NCI-H1092 treated with DMSO at 0.1 percent for 48 hours (cell line): ENCODE measurements at regions not wholly inside any gene's neighbourhood (a gene's known extent, or its start where the extent isn't known, plus 50 kb on each side); places are given as distances from the start of the nearest gene placed in this dataset.
"Not testable (repeated sequence)": the region's sequence is repeated elsewhere in the genome, so short reads cannot be mapped to it uniquely, and the experiment has no call there.

ENCODE experiments used
- DNase-seq: peaks from one replicate; lab custom pipeline; 2025; lab: John Stamatoyannopoulos, UW

DNA sequence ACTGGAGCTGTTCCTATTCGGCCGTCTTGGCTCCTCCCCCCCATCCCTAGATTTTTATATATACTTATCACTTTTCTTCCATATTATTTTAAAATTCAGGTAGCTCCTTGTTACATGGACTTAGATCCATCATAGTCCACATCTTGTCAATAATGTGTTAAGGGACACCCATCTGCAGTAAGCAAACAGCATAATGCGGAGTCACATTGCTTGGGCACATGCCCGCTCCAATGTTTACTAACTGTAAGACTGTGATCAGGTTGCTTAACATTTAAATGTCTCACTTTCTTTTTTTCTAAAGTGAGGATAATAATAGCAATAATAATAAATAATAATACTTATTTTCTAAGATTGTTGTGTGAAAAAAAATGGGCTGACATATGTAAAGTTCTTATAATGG is 303.2 kb upstream of the SOX14 start:
- DNase-seq: no peak

DNA sequence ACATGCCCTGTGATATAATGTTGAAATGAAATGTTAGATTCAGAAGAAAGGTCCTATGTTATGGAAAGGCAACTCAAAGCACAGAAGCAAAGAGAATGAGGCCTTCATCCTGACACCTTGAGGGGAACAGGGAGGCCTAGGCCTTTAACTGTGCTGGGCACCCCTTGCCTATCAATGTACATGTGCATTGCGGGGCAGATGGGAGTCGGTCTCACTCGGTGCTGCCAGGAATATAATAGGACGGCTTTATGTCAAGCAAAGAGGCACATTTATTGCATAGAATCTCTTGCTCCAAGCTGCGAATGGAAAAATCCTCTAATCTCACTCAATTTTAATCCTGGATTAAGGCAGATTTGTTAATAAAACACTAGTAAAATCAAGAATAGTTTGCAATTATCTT is 301.0 kb upstream of the SOX14 start:
- DNase-seq: no peak

DNA sequence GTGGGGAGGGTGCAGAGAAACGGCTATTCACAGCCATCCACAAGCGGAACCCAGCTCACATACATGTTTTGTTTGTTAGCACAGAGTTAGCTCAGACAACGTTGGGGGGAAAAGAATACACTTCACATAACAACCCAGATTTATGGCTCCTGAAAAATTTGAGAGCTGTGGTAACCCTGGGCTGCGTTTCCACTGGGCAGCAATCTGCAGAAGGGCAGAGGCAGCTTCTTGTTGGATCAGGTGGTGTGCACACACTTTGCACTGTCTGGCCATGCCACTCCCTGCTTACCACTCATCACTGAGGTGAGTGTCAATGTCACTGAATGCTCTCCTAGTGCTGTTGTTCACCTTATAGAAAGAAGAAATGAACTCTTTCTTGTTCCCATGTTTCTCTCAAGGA is 299.8 kb upstream of the SOX14 start:
- DNase-seq: no peak

DNA sequence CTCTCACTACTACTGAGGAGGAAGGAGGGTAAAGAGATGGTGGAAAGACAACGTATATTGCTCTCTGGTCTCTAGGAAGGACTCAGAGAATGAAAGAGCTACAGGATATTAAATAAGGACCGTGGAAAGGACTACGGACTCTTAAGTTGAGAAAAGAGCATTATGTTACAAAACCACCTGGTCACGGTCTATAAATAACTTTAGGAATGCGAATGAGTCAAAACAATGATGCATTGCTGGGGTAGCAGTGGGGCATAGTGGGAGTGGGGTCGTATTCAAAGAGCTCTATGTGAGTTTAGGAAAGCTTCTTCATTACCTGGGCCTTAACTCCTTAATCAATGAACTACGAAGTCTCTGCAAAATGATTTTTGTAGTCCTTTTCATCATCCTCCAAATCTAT is 295.7 kb upstream of the SOX14 start:
- DNase-seq: no peak

DNA sequence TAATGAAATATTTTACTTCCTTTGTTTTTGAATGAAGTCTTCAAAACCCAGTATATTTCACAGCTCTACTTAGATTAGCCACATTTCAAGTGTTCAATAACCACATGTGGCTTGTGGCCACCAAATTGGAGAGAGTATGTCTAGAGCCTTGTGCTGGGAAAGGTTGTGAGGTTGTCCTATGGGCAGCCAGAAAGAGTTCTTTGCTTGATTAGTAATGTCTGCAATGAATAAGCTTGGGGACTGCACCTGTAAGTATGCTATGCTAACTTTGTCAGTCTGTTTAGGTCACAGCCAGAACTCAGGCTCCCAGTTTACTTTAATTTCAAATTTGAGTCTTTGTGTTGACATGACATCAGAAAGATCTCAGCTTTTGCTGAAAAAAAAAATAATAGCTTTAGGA is 294.9 kb upstream of the SOX14 start:
- no peak for DNase-seq

DNA sequence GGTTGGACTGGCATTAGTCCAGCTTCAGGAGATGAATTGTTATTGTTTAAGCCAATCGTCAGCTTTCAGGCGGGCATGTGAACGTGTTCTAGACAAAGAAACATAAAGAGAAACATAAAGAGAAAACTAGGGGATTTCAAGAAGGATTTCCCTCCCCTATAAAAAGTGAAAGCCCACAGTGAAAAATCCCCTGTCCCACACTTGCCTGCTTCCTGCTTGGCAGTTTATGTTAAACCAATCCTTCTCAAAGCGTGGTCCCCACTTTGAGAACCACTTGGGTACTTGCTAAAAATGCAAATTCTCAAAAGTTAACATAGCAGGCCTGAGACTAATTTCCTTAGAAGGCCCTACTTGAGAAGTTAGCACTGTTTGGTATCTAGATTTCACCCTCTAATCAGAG is 293.0 kb upstream of the SOX14 start:
- no peak for DNase-seq

DNA sequence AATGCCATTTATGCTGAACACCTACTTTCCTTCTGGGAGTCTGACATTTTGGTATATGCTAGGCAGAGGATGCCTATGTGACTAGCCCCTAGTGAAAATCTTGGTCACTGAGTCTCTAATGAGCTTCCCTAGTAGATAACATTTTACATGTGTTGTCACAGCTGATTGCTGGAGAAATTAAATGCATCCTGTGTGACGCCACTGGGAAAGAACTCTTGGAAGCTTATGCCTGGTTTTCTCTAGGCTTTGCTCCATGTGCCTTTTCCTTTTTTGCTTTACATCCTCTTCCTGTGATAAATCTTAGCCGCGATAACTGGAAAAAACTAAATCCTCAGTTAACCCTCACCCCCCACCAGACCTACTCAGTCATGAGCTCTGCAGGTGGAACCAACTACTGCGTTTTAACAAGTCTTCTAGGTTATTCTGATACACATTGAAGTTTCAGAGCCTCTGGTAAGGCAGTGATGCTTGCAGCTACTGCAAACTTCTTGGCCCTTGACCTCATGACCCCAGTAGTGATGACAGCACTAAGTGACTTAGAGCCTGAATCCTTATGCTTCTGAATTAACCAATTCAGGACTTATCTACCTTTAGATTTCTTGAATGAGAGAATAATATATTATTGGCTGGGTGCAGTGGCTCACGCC is 292.4 kb upstream of the SOX14 start:
- DNase-seq: no peak

DNA sequence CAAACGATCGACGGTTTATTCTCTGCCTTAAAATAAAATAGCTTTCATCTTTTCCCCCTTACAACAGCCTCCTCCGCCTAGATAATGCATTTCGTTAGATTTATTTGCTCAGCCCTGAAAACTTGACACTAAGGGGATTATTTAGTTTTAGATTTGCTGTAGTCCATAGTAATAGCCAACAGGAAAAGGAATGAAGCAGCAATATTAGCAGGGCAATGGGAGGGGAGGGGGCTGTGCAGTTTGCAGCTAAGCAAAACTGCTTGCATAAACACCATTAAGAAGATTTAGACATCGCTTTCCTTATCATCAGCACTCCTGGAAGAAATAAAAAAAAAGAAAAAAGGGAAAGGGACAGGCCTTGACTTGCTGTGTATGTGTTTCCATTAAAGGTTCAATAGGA is 286.5 kb upstream of the SOX14 start:
- no peak for DNase-seq

DNA sequence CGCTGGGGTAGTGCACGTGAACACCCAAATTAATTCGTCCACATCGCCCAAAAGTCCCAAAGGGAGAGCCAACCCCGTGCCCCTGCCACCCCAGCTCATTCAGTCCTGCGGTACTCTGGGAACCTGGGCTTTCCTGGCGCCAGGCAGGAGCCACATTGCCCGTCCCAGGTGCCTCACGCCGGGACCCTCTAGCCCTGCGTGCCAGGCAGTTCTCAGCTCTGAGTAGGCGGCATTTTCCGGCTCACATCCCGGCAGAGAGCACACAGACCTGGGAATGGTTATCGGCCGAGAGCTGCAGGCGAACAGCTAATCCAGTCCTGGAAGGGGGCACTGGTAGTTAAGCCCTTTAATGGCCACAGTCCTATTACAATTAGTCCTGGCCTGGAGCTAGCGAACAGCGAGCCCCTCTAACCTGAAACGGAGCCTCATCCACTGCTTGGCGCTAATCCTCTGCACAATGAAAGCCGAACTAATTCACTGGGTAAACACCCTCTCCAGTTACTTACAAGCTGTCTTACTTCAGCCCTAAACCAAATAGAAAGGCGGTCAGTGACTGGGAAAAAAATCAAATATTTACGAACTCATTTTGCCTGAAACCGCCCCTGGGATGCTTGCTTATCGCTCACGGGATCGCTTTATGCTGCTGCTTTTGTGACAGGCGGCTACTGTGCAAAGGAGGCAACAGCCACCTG is 254.6 kb upstream of the SOX14 start:
- peak; percentile 24 for DNase-seq

DNA sequence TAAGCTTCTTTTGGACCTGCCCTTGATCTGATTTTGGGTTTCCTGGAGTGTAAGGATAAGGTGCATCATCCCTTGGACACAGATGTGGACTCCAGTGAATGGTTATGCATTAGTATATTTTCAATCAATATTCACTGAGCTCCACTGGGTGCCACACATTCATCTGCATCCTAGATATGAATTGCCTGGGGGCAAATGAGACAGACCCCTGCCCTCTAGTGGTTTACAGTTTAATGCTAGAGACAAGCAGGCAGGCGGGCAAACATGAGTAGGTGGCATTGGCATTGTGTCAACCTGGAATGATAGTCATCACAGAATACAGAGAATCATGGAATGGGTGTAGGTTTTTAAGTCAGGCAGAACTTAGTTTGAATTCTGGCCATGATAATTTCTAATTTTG is 252.5 kb upstream of the SOX14 start:
- DNase-seq: no peak

DNA sequence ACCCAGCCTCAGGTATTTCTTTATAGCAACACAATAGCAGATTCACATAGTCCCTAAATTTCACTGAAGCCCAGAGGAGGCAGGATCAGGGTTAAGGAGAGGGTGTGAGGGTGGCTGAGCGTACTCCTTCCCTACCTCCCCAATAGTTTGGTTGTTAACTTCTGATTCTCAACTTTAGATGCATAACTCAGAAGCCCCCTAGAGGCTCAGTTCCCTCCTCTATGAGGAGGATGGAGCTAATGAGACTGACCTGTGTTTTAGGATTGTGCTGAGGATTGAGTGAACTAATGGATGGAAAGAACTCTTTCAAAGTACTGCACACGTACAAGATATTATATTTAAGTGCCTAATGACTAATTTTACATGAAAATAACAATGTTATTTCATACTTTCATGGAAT is 249.3 kb upstream of the SOX14 start:
- DNase-seq: no peak

DNA sequence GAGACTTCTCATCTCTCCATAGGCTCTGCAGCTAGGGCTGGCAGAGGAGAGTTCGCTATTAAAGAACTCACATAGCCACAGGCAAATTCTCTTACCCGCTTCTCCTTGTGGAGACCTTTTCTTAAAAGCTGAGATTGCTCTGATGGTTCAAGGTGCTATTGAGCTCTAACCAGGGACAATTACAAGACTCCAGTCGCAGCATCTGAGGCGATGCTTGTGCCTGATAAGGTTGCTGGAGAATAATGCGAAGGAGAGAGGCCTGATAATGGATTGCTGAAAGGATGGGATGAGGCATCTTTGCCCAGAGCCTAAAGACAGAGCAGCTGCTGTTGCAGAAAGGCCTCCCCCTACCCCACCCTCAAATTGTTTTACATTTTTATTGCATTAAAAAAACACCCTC is 244.5 kb upstream of the SOX14 start:
- DNase-seq: no peak

DNA sequence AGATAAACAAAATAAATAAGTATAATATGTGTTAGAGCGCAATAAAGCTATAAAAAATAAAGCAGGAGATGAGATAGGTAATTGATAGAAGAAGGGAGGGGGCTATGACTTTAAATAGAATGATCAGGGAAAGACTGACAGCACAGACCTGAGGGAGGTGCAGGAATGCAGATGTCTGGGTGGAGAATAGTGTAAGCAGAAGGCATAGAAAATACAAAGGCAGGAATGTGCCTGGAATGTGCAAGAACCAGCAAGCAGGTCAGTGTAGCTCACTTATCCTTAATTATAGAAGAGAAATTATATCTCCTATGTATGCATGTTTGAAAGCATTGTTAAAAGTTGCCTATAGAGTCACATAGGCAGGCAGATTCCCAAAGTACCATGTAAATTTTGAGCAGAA is 239.4 kb upstream of the SOX14 start:
- DNase-seq: no peak

DNA sequence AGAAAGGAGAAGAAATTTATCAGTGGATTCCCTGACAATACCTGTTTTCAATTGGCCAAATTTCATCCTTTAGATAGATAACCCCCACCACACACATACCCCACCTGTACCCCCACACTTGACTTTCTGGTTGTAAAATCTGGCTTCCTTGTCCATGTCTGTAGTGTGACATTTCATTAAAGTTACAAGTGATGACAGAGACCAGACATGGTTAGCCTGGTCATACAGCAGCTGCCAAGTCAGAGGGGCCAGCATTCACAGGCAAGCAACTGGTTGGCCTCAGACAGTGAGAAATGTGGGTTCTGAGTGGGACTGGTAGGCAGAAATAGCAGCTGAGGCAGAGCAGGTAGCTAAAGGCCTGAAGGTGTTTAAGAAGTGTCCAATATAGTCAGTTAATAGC is 238.6 kb upstream of the SOX14 start:
- no peak for DNase-seq

DNA sequence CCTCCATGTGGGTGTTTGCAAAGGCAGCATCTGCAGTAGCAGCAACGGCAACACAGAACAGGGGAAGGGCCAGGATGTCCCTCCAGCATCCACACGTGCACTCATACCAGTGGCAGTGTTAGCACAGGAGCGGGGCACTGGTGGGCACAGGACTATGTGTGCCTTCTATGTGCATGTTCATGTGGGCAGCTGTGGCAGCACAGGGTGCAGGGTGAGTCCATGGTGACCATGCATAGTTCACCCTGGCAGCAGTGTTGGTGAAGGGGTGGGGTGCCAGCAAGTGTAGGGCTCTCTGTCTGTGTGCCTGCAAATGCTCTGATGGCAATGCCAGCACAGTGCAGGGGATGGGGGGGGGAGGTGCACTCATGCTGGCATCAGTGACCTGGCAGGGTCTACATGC is 222.1 kb upstream of the SOX14 start:
- no peak for DNase-seq

DNA sequence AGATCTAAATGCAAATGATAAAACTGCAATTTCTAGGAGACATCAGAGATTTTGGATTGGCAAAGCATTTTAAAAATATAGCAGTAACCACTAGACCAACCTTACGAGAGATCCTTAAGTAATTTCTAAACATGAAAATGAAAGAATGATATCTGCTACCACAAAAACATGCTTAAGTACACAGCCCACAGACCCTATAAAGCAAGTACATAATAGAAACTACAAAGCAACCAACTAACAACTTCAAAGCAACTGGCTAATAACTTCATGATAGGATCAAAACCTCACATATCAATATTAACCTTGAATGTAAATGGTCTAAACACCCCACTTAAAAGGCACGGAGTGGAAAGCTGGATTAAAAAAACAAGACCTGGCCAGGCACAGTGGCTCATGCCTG is 209.9 kb upstream of the SOX14 start:
- no peak for DNase-seq

DNA sequence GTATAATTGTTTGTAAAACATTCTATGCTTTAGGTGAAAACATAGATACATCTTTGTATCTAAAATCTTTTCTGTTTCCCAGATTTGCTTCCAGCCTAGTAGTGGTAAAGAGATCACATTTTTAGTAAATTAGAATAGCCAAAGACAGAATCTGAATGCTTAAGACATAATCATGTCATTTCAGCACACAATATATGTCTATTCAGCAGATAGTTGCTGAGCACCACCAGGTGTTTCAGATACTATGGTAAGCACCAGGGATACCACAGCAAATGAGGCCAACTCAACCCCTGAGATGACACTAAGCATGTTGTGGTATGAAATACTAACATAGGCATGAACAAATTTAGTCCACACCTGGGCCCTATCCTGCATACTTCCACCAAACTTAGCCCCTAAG is 195.2 kb upstream of the SOX14 start:
- DNase-seq: no peak

DNA sequence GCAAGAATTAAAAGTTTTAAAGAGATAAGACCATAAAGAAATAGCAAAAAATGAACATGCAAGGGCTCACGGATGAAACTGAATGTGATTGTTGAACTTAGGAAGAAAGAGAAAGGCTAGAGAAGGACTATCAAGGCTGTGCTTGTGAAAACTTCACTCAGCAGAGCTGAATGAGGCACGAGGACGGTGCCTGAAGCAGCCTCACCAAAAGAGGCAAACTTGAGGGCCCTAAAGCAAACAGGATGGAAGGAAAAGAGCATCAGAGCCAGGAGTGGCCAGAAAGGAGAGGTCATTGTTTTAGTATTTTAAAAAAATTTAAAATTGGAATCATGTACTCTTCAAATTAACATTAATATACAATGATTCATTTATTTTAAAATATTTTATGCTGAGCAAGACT is 191.2 kb upstream of the SOX14 start:
- DNase-seq: no peak

DNA sequence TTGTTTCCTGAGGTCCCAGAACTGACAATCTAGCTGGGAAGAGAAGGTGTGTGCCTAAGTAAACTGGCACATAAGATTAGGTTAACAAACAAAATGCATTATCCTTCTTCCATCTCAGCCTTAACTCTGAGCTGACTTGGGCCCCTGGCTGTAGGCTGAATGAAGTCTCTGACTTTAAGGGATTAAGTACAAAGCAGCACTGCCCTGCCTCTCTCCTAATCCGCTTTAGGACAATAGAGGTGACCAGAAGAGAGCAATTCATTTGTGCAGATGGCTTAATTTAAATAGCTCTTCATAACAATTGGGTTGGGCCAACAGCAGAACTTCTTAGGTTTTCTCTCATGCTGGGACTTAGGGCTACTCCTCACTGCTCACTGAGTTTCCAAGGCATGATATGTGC is 181.6 kb upstream of the SOX14 start:
- DNase-seq: no peak

DNA sequence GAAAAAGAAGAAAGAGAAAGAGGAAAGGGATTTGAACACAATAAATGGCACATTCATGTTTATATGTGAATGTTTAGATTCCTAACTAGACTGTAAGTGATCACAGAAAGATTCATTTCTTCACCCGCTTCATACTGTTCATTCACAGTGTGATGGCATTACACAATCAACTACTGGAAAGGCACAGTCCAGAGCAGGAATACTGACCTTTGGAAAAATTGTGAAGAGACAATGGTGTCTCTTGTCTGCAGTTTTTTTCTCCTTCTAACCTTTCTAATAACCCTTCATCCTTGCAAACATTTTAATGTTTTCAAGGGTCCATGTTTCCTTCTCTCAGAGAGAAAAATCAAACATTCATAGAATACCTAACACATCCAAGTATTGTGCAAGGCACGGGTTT is 180.9 kb upstream of the SOX14 start:
- no peak for DNase-seq

DNA sequence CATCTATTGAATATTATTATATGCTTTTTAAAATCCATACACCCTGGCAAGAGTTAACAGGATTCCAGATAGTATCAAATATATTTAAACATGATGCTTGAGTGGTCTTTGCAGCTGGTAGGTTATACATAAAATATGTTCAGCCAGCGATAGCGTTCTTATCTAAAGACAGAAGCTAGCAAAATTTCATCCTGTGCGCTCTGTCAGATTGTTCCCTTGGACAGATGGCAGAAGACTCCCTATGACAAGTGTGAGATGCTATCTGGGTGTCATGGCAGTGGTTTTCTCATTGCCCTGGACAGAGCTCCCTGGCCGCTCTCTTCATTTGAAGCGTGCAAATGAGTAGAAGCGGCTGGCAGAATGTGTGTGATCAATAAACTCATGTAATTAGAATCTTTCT is 175.2 kb upstream of the SOX14 start:
- no peak for DNase-seq

DNA sequence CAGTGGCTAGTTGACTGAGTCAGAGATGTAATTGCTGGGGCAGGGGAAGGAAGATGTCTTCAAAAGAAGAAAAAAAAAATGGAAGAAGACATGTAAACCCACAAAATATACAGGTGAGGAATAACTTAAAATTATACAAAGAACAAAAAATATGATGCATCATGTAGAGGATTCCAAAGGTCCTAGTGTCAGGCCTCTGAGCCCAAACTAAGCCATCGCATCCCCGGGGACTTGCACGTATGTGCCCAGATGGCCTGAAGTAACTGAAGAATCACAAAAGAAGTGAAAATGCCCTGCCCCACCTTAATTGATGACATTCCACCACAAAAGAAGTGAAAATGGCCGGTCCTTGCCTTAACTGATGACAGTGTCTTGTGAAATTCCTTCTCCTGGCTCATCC is 168.7 kb upstream of the SOX14 start:
- not testable (repeated sequence) for DNase-seq

DNA sequence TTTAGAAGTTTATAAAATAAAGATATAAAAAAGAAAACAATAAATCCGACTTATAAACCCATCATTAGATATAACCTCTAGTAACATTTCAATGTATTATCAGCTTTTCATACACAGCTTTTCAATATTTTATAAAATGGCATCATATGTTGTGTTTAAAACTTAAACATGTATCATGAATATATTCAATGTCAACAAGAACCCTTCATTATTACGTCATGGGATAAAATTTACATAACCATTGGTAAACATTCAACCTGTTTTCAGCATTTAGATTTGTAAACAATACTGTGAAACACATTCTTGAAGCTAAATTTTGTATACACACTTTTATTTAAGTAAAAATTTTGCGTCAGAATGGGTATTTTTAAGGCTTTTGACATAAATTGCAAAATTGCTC is 153.4 kb upstream of the SOX14 start:
- no peak for DNase-seq

DNA sequence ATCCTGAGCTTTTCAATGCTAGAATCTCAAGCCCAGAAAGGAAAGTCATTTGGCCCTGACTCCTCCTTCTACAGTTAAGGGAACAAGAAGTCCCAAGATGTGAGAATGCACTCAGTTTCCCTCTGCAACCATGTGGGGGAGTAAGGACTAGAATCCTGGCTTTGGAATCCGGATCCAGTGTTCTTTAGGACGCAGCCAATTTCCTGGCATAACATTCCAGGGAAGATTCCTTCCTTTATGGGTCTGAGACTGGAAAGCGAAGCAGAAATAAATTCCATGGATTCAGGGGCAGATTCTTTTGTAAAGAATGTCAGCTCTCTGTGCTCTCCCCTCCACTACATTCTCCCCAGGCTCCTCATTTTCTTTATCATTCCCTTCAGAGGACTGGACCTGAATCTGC is 151.8 kb upstream of the SOX14 start:
- DNase-seq: no peak
